OCI-LY7 (cell line): ENCODE measurements at regions not wholly inside any gene's neighbourhood (a gene's known extent, or its start where the extent isn't known, plus 50 kb on each side); places are given as distances from the start of the nearest gene placed in this dataset.

ENCODE experiments used
- BruUV-seq: library from RNA; stranded (reverse); fragments of 400-500 nt; replicated peaks from 2 replicates; lab custom pipeline; 2021; lab: Mats Ljungman, UMichigan
- CTCF ChIA-PET: fragments of 300-600 bp; sonication (Branson Sonifier 250); formaldehyde crosslinking; loops from one replicate; lab custom pipeline; 2022; ENCODE audit warnings: antibody characterized with exemption; ENCODE audit not compliant: unreplicated experiment; lab: Charles Lee
- POLR2A ChIA-PET: fragments of 300-600 bp; sonication (Branson Sonifier 250); formaldehyde crosslinking; loops from one replicate; lab custom pipeline; 2022; ENCODE audit warnings: antibody characterized with exemption; lab: Charles Lee
- DNase-seq: peaks from one replicate; pipeline ENCODE4 v3.0.0-alpha.2; 2015; ENCODE audit warnings: low spot score
- H2AFZ ChIP-seq: fragments of 200-600 bp; sonication (generic), shearing (Covaris generic); 2 replicates; pipeline ENCODE4 v1.6.1; 2014; ENCODE audit warnings: mild to moderate bottlenecking, antibody characterized with exemption, low read length, moderate library complexity
- H3K27ac ChIP-seq: fragments of 200-600 bp; sonication (generic); 2 replicates; pipeline ENCODE4 v1.5.1; 2014; ENCODE audit warnings: mixed run types, low read depth, mild to moderate bottlenecking, moderate library complexity, low read length, inconsistent platforms; ENCODE audit not compliant: poor library complexity, severe bottlenecking
- H3K36me3 ChIP-seq: fragments of 200-600 bp; sonication (generic); 2 replicates; pipeline ENCODE4 v1.6.1; 2014; ENCODE audit warnings: mild to moderate bottlenecking, antibody characterized with exemption, low read length, moderate library complexity, mixed read lengths; ENCODE audit not compliant: insufficient read depth
- H3K4me1 ChIP-seq: fragments of 200-600 bp; sonication (generic); 2 replicates; pipeline ENCODE4 v1.5.1; 2014; ENCODE audit warnings: mild to moderate bottlenecking, low read length; ENCODE audit not compliant: insufficient read depth, poor library complexity, severe bottlenecking
- H3K4me2 ChIP-seq: fragments of 200-600 bp; sonication (generic); 2 replicates; pipeline ENCODE4 v1.6.1; 2014; ENCODE audit warnings: mild to moderate bottlenecking, low read length
- H3K4me3 ChIP-seq: fragments of 200-600 bp; sonication (generic); 2 replicates; pipeline ENCODE4 v1.5.1; 2014; ENCODE audit warnings: mild to moderate bottlenecking, low read depth, low read length; ENCODE audit not compliant: poor library complexity, severe bottlenecking
- H3K79me2 ChIP-seq: fragments of 200-600 bp; sonication (generic); 2 replicates; pipeline ENCODE4 v1.6.1; 2016; ENCODE audit warnings: low read depth, mild to moderate bottlenecking, low read length, moderate library complexity, mixed read lengths; ENCODE audit not compliant: insufficient read depth
- H3K9me2 ChIP-seq: fragments of 200-600 bp; sonication (generic); 2 replicates; pipeline ENCODE4 v1.6.1; 2016; ENCODE audit warnings: mild to moderate bottlenecking, low read length, mixed read lengths; ENCODE audit not compliant: insufficient read depth
- H3K9me3 ChIP-seq: fragments of 200-600 bp; sonication (generic); 2 replicates; pipeline ENCODE4 v1.6.1; 2014; ENCODE audit warnings: mild to moderate bottlenecking, mixed run types, low read length, mixed read lengths
- H4K20me1 ChIP-seq: fragments of 200-600 bp; sonication (generic); 2 replicates; pipeline ENCODE4 v1.6.1; 2014; ENCODE audit warnings: mild to moderate bottlenecking, antibody characterized with exemption, low read length, moderate library complexity, mixed read lengths; ENCODE audit not compliant: insufficient read depth
- EZH2phosphoT487 ChIP-seq: fragments of 200-600 bp; sonication (generic); IDR thresholded peaks from 2 replicates; pipeline ENCODE4 v1.6.1; 2018; ENCODE audit warnings: low read depth, borderline replicate concordance, mild to moderate bottlenecking, mixed run types, antibody characterized with exemption, low read length, moderate library complexity, mixed read lengths
- intact Hi-C: fragments of 100-400 bp; cut with micrococcal nuclease; formaldehyde crosslinking; loops from one replicate; pipeline ENCODE4 v1.10.0; 2022; ENCODE audit not compliant: unreplicated experiment
- TF ChIP-seq, protein P1 (sequence below): fragments of 200-600 bp; sonication (generic); conservative IDR thresholded peaks from 2 replicates; pipeline ENCODE4 v1.5.1; 2014; ENCODE audit warnings: mild to moderate bottlenecking, antibody characterized with exemption, low read length, moderate library complexity, mixed read lengths

DNA sequence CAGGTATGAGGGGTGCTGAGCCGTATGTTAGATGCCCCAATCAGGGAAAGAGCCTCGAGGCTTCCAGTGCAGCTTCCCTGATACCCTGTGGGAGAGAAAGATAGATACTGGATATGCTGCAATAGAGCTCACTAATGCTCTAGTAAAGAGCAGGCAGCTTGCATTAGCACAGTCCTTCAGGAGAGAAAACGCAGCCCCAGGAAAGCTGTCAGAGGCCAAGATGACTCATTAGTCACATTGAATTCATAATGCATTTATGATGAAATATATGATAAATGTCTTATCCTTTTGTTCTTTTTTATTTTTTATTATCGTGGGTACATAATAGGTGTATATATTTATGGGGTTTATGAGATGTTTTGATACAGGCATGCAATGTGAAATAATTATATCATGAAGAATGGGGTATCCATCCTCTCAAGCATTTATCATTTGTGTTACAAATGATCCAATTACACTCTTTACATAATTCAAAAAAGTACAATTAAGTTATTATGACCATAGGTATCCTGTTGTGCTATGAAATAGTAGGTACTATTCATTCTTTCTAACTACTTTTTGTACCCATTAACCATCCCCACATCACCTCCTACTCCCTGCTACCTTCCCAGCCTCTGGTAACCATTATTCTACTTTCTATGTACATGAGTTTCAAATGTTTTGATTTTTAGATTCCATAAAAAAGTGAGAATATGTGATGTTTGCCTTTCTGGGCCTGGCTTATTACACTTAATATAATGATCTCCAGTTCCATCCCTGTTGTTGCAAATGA is 94.5 kb upstream of the TOP3B start:
- Histone ChIP-seq H2AFZ (no peak overlapping the region), H3K27ac (no peak overlapping the region), H4K20me1 (no peaks in the 10 kb centered on the region), H3K9me3 (no peaks in the 10 kb centered on the region), H3K79me2 (no peaks in the 10 kb centered on the region), H3K4me2 (no peak overlapping the region), H3K4me3 (no peak overlapping the region), H3K36me3 (no peaks in the 10 kb centered on the region), H3K4me1 (peaks cover 6% of the 10 kb centered on the region), H3K9me2 (no peaks in the 10 kb centered on the region)
- DNase-seq = no peak
- ChIA-PET POLR2A (no interaction called here), CTCF (no interaction called here)
- BruUV-seq = no TSS peak
- TF ChIP-seq, protein P1, sequence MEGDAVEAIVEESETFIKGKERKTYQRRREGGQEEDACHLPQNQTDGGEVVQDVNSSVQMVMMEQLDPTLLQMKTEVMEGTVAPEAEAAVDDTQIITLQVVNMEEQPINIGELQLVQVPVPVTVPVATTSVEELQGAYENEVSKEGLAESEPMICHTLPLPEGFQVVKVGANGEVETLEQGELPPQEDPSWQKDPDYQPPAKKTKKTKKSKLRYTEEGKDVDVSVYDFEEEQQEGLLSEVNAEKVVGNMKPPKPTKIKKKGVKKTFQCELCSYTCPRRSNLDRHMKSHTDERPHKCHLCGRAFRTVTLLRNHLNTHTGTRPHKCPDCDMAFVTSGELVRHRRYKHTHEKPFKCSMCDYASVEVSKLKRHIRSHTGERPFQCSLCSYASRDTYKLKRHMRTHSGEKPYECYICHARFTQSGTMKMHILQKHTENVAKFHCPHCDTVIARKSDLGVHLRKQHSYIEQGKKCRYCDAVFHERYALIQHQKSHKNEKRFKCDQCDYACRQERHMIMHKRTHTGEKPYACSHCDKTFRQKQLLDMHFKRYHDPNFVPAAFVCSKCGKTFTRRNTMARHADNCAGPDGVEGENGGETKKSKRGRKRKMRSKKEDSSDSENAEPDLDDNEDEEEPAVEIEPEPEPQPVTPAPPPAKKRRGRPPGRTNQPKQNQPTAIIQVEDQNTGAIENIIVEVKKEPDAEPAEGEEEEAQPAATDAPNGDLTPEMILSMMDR = no peak
- TF ChIP-seq EZH2phosphoT487 = no peak
- intact Hi-C loops = no loop called here

DNA sequence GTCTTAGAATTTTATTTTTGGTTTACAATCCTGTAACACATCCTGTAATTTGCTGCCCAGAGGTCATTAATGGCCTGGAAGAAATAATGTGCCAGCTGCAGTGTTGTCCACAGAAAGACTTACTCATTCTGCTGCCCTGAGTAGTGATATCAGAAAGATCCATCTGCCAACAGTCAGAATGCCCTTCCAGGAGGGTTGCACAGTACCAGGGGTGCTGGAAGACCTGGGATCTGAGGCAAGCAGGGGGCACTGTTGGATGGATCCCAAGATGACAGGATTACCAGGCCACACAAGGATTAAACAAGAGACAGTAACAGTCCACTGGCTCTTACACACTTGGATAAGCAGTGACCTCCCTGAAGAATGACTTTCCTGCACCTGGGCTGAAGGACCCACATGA is 93.8 kb upstream of the TOP3B start:
- TF ChIP-seq, protein P1 = no peak
- TF ChIP-seq EZH2phosphoT487 = no peak
- Histone ChIP-seq H2AFZ (no peak overlapping the region), H3K9me2 (no peaks in the 10 kb centered on the region), H3K9me3 (no peaks in the 10 kb centered on the region), H3K4me1 (peaks cover 6% of the 10 kb centered on the region), H3K36me3 (no peaks in the 10 kb centered on the region), H3K79me2 (no peaks in the 10 kb centered on the region), H3K27ac (no peak overlapping the region), H3K4me3 (no peak overlapping the region), H4K20me1 (no peaks in the 10 kb centered on the region), H3K4me2 (no peak overlapping the region)
- intact Hi-C loops = no loop called here
- CTCF ChIA-PET = no interaction called here
- no TSS peak for BruUV-seq
- POLR2A ChIA-PET = no interaction called here
- DNase-seq = no peak

DNA sequence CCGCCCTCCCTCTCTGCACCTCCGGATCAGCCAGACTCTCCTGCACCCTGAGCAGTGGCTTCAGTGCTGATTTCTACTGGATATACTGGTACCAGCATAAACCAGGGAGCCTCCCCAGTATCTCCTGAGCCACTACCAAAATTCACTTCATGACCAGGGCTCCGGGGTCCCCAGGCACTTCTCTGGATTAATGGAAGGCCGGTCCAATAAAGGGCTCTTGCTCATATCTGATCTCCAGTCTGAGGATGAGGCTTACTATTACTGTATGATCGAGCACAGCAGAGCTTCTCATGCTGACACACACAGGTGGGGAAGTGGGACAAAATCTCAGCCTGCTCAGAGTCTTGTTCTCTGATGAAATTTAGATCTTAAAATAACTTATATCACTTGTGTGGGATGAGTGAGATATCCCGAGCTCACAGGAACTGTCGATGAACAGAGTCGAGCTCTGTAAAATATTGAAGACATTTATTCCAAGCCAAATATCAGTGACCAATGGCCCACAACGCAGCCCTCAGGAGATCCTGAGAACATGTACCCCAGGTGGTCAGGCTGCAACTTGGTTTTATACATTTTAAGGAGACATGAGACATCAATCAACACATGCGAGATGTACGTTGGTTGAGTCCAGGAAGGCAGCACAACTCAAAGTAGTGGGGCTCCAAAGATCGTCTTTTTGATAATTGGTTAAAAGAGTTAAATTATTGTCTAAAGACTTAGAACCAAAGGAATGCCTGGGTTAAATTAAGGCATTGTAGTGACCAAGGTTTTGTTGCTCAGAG is 93.0 kb upstream of the TOP3B start:
- H3K9me2 ChIP-seq = no peaks in the 10 kb centered on the region
- H3K4me3 ChIP-seq = no peak overlapping the region
- CTCF ChIA-PET = no interaction called here
- no peak overlapping the region for H3K4me2 ChIP-seq
- BruUV-seq = no TSS peak
- H3K36me3 ChIP-seq = no peaks in the 10 kb centered on the region
- no peak for TF ChIP-seq EZH2phosphoT487
- TF ChIP-seq, protein P1 = no peak
- POLR2A ChIA-PET = no interaction called here
- no peak overlapping the region for H3K27ac ChIP-seq
- H2AFZ ChIP-seq = no peak overlapping the region
- H3K79me2 ChIP-seq = no peaks in the 10 kb centered on the region
- no peaks in the 10 kb centered on the region for H3K9me3 ChIP-seq
- no peak for DNase-seq
- H4K20me1 ChIP-seq = no peaks in the 10 kb centered on the region
- peaks cover 6% of the 10 kb centered on the region for H3K4me1 ChIP-seq
- intact Hi-C loops = no loop called here
